GM23338 (cell line): ENCODE measurements at regions not wholly inside any gene's neighbourhood (a gene's known extent, or its start where the extent isn't known, plus 50 kb on each side); places are given as distances from the start of the nearest gene placed in this dataset.

ENCODE experiments used
- ATAC-seq: fragments of 200-7000 bp; cut with Tn5 transposase; 3 replicates; pipeline ENCODE4 v1.9.1; 2020
- DNase-seq: peaks from one replicate; pipeline ENCODE4 v3.0.0-alpha.2; 2015; ENCODE audit warnings: low spot score
- H2AFZ ChIP-seq: fragments of 200-600 bp; sonication (generic); 2 replicates; pipeline ENCODE4 v1.8.0; 2016; ENCODE audit warnings: antibody characterized with exemption, mild to moderate bottlenecking, moderate library complexity
- H3F3A ChIP-seq: fragments of 200-600 bp; sonication (generic); replicated peaks from 2 replicates; pipeline ENCODE4 v1.8.0; 2017; ENCODE audit warnings: antibody characterized with exemption, mixed run types, low read depth
- H3K27ac ChIP-seq: fragments of 200-600 bp; sonication (generic); 2 replicates; pipeline ENCODE4 v1.6.1; 2016; ENCODE audit warnings: low read depth
- H3K27me3 ChIP-seq: fragments of 200-600 bp; sonication (generic); 2 replicates; pipeline ENCODE4 v1.8.0; 2016; ENCODE audit warnings: mild to moderate bottlenecking, mixed run types, moderate library complexity; ENCODE audit not compliant: insufficient read depth
- H3K36me3 ChIP-seq: fragments of 200-600 bp; sonication (generic); 2 replicates; pipeline ENCODE4 v1.8.0; 2016; ENCODE audit warnings: mild to moderate bottlenecking; ENCODE audit not compliant: insufficient read depth
- H3K4me1 ChIP-seq: fragments of 200-600 bp; sonication (generic); 2 replicates; pipeline ENCODE4 v1.8.0; 2016; ENCODE audit warnings: mild to moderate bottlenecking, moderate library complexity; ENCODE audit not compliant: insufficient read depth
- H3K4me2 ChIP-seq: fragments of 200-600 bp; sonication (generic); 2 replicates; pipeline ENCODE4 v1.7.1; 2017; ENCODE audit warnings: mixed run types
- H3K4me3 ChIP-seq: fragments of 200-600 bp; sonication (generic); 2 replicates; pipeline ENCODE4 v1.6.1; 2016; ENCODE audit warnings: mixed run types
- H3K79me2 ChIP-seq: fragments of 200-600 bp; sonication (generic); replicated peaks from 2 replicates; pipeline ENCODE4 v1.8.0; 2017; ENCODE audit warnings: mild to moderate bottlenecking; ENCODE audit not compliant: insufficient read depth
- H3K9me2 ChIP-seq: fragments of 200-600 bp; sonication (generic); 2 replicates; pipeline ENCODE4 v1.8.0; 2017; ENCODE audit not compliant: insufficient read depth
- H4K20me1 ChIP-seq: fragments of 200-600 bp; sonication (generic); replicated peaks from 2 replicates; pipeline ENCODE4 v1.8.0; 2017; ENCODE audit warnings: mild to moderate bottlenecking; ENCODE audit not compliant: insufficient read depth
- H3K27ac Mint-ChIP-seq: 2 replicates; pipeline ENCODE4 v1.8.0; 2020; ENCODE audit warnings: inconsistent platforms, mild to moderate bottlenecking, moderate library complexity, mixed read lengths
- H3K27me3 Mint-ChIP-seq: 3 replicates; pipeline ENCODE4 v1.8.0; 2022; ENCODE audit warnings: low read depth, mild to moderate bottlenecking, moderate library complexity, mixed read lengths, inconsistent platforms; ENCODE audit not compliant: insufficient read depth, poor library complexity
- H3K36me3 Mint-ChIP-seq: 3 replicates; pipeline ENCODE4 v1.8.0; 2021; ENCODE audit warnings: low read depth, mild to moderate bottlenecking, inconsistent platforms, moderate library complexity, mixed read lengths
- H3K4me1 Mint-ChIP-seq: 3 replicates; pipeline ENCODE4 v1.8.0; 2020; ENCODE audit warnings: mild to moderate bottlenecking, inconsistent platforms, mixed read lengths
- H3K4me3 Mint-ChIP-seq: 3 replicates; pipeline ENCODE4 v1.8.0; 2021; ENCODE audit warnings: moderate library complexity, mild to moderate bottlenecking, inconsistent platforms, mixed read lengths
- H3K9me3 Mint-ChIP-seq: 3 replicates; pipeline ENCODE4 v1.8.0; 2020; ENCODE audit warnings: moderate library complexity, mild to moderate bottlenecking, inconsistent platforms, mixed read lengths
- CREB1 ChIP-seq: fragments of 250-450 bp; sonication (Bioruptor Pico); IDR thresholded peaks from 2 replicates; pipeline ENCODE4 v1.5.0; 2020; ENCODE audit warnings: low read depth, mild to moderate bottlenecking, moderate library complexity
- EZH2 ChIP-seq: fragments of 200-600 bp; sonication (generic); IDR thresholded peaks from one replicate; pipeline ENCODE4 v1.8.0; 2017; ENCODE audit warnings: antibody characterized with exemption, mild to moderate bottlenecking, low read depth; ENCODE audit not compliant: unreplicated experiment
- EZH2phosphoT487 ChIP-seq: fragments of 200-600 bp; sonication (generic); IDR thresholded peaks from one replicate; pipeline ENCODE4 v1.8.1; 2018; ENCODE audit warnings: antibody characterized with exemption; ENCODE audit not compliant: unreplicated experiment
- JUNB ChIP-seq: IDR thresholded peaks from one replicate; pipeline ENCODE4 v1.6.1; 2016; ENCODE audit warnings: antibody characterized with exemption; ENCODE audit not compliant: unreplicated experiment
- NANOG ChIP-seq: IDR thresholded peaks from 2 replicates; pipeline ENCODE4 v1.6.1; 2016; ENCODE audit warnings: antibody characterized with exemption, borderline replicate concordance
- POLR2AphosphoS5 ChIP-seq: IDR thresholded peaks from 2 replicates; pipeline ENCODE4 v1.6.1; 2016; ENCODE audit warnings: antibody characterized with exemption, low read depth
- STAT1 ChIP-seq: IDR thresholded peaks from one replicate; pipeline ENCODE4 v1.6.1; 2016; ENCODE audit warnings: antibody characterized with exemption; ENCODE audit not compliant: unreplicated experiment
- ZNF114 ChIP-seq: fragments of 250-450 bp; sonication (Bioruptor Pico); IDR thresholded peaks from 2 replicates; pipeline ENCODE4 v1.5.0; 2020; ENCODE audit warnings: mild to moderate bottlenecking, moderate library complexity
- ZNF331 ChIP-seq: fragments of 250-450 bp; sonication (Bioruptor Pico); IDR thresholded peaks from 2 replicates; pipeline ENCODE4 v1.5.0; 2020; ENCODE audit warnings: low read depth, mild to moderate bottlenecking, moderate library complexity
- TF ChIP-seq, protein P1 (sequence below), 2 experiments: fragments of 200-600 bp in 1 of 2; sonication (generic) in 1 of 2; conservative IDR thresholded peaks; 2 replicates each; pipeline versions ENCODE4 v1.5.1 to v1.6.1; 2016 to 2017; ENCODE audit warnings: antibody characterized with exemption in 2 of 2, low read depth in 2 of 2, mild to moderate bottlenecking in 2 of 2, moderate library complexity in 1 of 2
- TF ChIP-seq, protein P2 (sequence below): IDR thresholded peaks from 2 replicates; pipeline ENCODE4 v1.6.1; 2016; ENCODE audit warnings: antibody characterized with exemption
- TF ChIP-seq, protein P3 (sequence below): fragments of 250-450 bp; sonication (Bioruptor Pico); IDR thresholded peaks from 2 replicates; pipeline ENCODE4 v1.5.0; 2020; ENCODE audit warnings: mild to moderate bottlenecking, moderate library complexity
- TF ChIP-seq, protein P4 (sequence below): IDR thresholded peaks from one replicate; pipeline ENCODE4 v1.6.1; 2018; ENCODE audit warnings: antibody characterized with exemption; ENCODE audit not compliant: unreplicated experiment

DNA sequence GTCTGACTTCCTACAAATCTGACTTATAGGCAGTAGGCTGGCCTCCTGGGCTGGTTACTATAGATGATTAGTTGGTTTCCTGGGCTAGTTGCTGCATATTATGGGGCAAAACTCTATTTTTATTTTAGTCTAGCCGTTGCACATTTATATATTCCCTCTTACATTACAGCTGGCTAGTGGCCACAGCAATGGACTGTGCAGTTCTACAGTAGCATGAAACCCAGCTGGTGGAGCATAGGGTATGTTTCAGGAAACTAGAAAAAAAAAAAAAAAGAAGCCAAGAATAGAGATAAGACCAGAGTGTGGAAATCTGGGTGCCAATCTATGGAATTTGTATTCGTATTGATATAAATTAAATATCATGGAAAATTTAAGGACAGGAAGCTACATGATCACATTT lies 304.4 kb upstream of the NBEA start:
- Histone ChIP-seq H3K27ac (no peak overlapping the region), H3K4me1 (peaks cover 18% of the 10 kb centered on the region), H4K20me1 (no peaks in the 10 kb centered on the region), H3K27me3 (no peaks in the 10 kb centered on the region), H3K79me2 (no peaks in the 10 kb centered on the region), H2AFZ (no peak overlapping the region), H3K4me2 (no peak overlapping the region), H3K9me2 (peaks cover 12% of the 10 kb centered on the region; the same call in 1 of the 2 replicates), H3K36me3 (no peaks in the 10 kb centered on the region), H3F3A (no peaks in the 10 kb centered on the region), H3K4me3 (no peak overlapping the region)
- ATAC-seq, result no peak
- no peak overlapping the region for H3K27ac Mint-ChIP-seq
- TF ChIP-seq ZNF331 (CRISPR knock-in tag) (no peak), CREB1 (CRISPR knock-in tag) (no peak), NANOG (no peak), POLR2AphosphoS5 (no peak), EZH2phosphoT487 (no peak), ZNF114 (CRISPR knock-in tag) (no peak), EZH2 (no peak), STAT1 (no peak), JUNB (no peak)
- TF ChIP-seq, protein P1, sequence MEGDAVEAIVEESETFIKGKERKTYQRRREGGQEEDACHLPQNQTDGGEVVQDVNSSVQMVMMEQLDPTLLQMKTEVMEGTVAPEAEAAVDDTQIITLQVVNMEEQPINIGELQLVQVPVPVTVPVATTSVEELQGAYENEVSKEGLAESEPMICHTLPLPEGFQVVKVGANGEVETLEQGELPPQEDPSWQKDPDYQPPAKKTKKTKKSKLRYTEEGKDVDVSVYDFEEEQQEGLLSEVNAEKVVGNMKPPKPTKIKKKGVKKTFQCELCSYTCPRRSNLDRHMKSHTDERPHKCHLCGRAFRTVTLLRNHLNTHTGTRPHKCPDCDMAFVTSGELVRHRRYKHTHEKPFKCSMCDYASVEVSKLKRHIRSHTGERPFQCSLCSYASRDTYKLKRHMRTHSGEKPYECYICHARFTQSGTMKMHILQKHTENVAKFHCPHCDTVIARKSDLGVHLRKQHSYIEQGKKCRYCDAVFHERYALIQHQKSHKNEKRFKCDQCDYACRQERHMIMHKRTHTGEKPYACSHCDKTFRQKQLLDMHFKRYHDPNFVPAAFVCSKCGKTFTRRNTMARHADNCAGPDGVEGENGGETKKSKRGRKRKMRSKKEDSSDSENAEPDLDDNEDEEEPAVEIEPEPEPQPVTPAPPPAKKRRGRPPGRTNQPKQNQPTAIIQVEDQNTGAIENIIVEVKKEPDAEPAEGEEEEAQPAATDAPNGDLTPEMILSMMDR (conservative IDR thresholded peaks at IDR 0.05; ENCODE audit: low read depth in 2 of 2), result no peak
- TF ChIP-seq, protein P2, sequence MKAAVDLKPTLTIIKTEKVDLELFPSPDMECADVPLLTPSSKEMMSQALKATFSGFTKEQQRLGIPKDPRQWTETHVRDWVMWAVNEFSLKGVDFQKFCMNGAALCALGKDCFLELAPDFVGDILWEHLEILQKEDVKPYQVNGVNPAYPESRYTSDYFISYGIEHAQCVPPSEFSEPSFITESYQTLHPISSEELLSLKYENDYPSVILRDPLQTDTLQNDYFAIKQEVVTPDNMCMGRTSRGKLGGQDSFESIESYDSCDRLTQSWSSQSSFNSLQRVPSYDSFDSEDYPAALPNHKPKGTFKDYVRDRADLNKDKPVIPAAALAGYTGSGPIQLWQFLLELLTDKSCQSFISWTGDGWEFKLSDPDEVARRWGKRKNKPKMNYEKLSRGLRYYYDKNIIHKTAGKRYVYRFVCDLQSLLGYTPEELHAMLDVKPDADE, result no peak
- TF ChIP-seq, protein P3, sequence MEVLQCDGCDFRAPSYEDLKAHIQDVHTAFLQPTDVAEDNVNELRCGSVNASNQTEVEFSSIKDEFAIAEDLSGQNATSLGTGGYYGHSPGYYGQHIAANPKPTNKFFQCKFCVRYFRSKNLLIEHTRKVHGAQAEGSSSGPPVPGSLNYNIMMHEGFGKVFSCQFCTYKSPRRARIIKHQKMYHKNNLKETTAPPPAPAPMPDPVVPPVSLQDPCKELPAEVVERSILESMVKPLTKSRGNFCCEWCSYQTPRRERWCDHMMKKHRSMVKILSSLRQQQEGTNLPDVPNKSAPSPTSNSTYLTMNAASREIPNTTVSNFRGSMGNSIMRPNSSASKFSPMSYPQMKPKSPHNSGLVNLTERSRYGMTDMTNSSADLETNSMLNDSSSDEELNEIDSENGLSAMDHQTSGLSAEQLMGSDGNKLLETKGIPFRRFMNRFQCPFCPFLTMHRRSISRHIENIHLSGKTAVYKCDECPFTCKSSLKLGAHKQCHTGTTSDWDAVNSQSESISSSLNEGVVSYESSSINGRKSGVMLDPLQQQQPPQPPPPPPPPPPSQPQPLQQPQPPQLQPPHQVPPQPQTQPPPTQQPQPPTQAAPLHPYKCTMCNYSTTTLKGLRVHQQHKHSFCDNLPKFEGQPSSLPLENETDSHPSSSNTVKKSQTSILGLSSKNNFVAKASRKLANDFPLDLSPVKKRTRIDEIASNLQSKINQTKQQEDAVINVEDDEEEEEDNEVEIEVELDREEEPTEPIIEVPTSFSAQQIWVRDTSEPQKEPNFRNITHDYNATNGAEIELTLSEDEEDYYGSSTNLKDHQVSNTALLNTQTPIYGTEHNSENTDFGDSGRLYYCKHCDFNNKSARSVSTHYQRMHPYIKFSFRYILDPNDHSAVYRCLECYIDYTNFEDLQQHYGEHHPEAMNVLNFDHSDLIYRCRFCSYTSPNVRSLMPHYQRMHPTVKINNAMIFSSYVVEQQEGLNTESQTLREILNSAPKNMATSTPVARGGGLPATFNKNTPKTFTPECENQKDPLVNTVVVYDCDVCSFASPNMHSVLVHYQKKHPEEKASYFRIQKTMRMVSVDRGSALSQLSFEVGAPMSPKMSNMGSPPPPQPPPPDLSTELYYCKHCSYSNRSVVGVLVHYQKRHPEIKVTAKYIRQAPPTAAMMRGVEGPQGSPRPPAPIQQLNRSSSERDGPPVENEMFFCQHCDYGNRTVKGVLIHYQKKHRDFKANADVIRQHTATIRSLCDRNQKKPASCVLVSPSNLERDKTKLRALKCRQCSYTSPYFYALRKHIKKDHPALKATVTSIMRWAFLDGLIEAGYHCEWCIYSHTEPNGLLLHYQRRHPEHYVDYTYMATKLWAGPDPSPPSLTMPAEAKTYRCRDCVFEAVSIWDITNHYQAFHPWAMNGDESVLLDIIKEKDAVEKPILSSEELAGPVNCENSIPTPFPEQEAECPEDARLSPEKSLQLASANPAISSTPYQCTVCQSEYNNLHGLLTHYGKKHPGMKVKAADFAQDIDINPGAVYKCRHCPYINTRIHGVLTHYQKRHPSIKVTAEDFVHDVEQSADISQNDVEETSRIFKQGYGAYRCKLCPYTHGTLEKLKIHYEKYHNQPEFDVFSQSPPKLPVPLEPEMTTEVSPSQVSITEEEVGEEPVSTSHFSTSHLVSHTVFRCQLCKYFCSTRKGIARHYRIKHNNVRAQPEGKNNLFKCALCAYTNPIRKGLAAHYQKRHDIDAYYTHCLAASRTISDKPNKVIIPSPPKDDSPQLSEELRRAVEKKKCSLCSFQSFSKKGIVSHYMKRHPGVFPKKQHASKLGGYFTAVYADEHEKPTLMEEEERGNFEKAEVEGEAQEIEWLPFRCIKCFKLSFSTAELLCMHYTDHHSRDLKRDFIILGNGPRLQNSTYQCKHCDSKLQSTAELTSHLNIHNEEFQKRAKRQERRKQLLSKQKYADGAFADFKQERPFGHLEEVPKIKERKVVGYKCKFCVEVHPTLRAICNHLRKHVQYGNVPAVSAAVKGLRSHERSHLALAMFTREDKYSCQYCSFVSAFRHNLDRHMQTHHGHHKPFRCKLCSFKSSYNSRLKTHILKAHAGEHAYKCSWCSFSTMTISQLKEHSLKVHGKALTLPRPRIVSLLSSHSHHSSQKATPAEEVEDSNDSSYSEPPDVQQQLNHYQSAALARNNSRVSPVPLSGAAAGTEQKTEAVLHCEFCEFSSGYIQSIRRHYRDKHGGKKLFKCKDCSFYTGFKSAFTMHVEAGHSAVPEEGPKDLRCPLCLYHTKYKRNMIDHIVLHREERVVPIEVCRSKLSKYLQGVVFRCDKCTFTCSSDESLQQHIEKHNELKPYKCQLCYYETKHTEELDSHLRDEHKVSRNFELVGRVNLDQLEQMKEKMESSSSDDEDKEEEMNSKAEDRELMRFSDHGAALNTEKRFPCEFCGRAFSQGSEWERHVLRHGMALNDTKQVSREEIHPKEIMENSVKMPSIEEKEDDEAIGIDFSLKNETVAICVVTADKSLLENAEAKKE (CRISPR knock-in tag), result no peak
- TF ChIP-seq, protein P4, sequence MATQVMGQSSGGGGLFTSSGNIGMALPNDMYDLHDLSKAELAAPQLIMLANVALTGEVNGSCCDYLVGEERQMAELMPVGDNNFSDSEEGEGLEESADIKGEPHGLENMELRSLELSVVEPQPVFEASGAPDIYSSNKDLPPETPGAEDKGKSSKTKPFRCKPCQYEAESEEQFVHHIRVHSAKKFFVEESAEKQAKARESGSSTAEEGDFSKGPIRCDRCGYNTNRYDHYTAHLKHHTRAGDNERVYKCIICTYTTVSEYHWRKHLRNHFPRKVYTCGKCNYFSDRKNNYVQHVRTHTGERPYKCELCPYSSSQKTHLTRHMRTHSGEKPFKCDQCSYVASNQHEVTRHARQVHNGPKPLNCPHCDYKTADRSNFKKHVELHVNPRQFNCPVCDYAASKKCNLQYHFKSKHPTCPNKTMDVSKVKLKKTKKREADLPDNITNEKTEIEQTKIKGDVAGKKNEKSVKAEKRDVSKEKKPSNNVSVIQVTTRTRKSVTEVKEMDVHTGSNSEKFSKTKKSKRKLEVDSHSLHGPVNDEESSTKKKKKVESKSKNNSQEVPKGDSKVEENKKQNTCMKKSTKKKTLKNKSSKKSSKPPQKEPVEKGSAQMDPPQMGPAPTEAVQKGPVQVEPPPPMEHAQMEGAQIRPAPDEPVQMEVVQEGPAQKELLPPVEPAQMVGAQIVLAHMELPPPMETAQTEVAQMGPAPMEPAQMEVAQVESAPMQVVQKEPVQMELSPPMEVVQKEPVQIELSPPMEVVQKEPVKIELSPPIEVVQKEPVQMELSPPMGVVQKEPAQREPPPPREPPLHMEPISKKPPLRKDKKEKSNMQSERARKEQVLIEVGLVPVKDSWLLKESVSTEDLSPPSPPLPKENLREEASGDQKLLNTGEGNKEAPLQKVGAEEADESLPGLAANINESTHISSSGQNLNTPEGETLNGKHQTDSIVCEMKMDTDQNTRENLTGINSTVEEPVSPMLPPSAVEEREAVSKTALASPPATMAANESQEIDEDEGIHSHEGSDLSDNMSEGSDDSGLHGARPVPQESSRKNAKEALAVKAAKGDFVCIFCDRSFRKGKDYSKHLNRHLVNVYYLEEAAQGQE, result no peak
- DNase-seq, result no peak
- H3K27me3 Mint-ChIP-seq, result peaks cover 2% of the 10 kb centered on the region
- H3K36me3 Mint-ChIP-seq, result no peaks in the 10 kb centered on the region
- no peaks in the 10 kb centered on the region; the same call in 2 of the 3 replicates for H3K9me3 Mint-ChIP-seq
- no peak overlapping the region for H3K4me3 Mint-ChIP-seq
- peaks cover 30% of the 10 kb centered on the region for H3K4me1 Mint-ChIP-seq
